Neural progenitor cell (in vitro differentiated cells): ENCODE measurements at regions not wholly inside any gene's neighbourhood (a gene's known extent, or its start where the extent isn't known, plus 50 kb on each side); places are given as distances from the start of the nearest gene placed in this dataset.

Experiments
- DNase-seq: peaks from one replicate; pipeline ENCODE4 v3.0.0-alpha.2; 2016; ENCODE audit warnings: low spot score
- H2AFZ ChIP-seq: fragments of 200-600 bp; sonication (generic); replicated peaks from 2 replicates; pipeline ENCODE4 v1.6.1; 2016; ENCODE audit warnings: antibody characterized with exemption
- H3F3A ChIP-seq: fragments of 200-600 bp; sonication (generic); 2 replicates; pipeline ENCODE4 v1.6.1; 2016; ENCODE audit warnings: antibody characterized with exemption, low read depth
- H3K27ac ChIP-seq: fragments of 200-600 bp; sonication (generic); 2 replicates; pipeline ENCODE4 v1.5.1; 2016; ENCODE audit warnings: mild to moderate bottlenecking
- H3K27me3 ChIP-seq: fragments of 200-600 bp; sonication (generic); 2 replicates; pipeline ENCODE4 v1.6.1; 2016; ENCODE audit warnings: mild to moderate bottlenecking, moderate library complexity
- H3K36me3 ChIP-seq: fragments of 200-600 bp; sonication (generic); 2 replicates; pipeline ENCODE4 v1.5.1; 2016
- H3K4me1 ChIP-seq: fragments of 200-600 bp; sonication (generic); 2 replicates; pipeline ENCODE4 v1.6.1; 2016; ENCODE audit warnings: mixed run types
- H3K4me2 ChIP-seq: fragments of 200-600 bp; sonication (generic); 2 replicates; pipeline ENCODE4 v1.6.1; 2016
- H3K4me3 ChIP-seq: fragments of 200-600 bp; sonication (generic); 2 replicates; pipeline ENCODE4 v1.5.1; 2016
- H3K79me2 ChIP-seq: fragments of 200-600 bp; sonication (generic); 2 replicates; pipeline ENCODE4 v1.6.1; 2016; ENCODE audit warnings: low read depth
- H3K9ac ChIP-seq: fragments of 200-600 bp; sonication (generic); 2 replicates; pipeline ENCODE4 v1.6.1; 2016
- H3K9me3 ChIP-seq: fragments of 200-600 bp; sonication (generic); 2 replicates; pipeline ENCODE4 v1.5.1; 2016; ENCODE audit warnings: low read depth
- H4K20me1 ChIP-seq: fragments of 200-600 bp; sonication (generic); 2 replicates; pipeline ENCODE4 v1.6.1; 2016; ENCODE audit warnings: low read depth
- H3K27ac Mint-ChIP-seq: 3 replicates; pipeline ENCODE4 v1.8.0; 2021; ENCODE audit warnings: mixed read lengths
- H3K27me3 Mint-ChIP-seq: 2 replicates; pipeline ENCODE4 v1.8.0; 2022; ENCODE audit warnings: low read depth, mild to moderate bottlenecking, inconsistent platforms, moderate library complexity, mixed read lengths; ENCODE audit not compliant: insufficient read depth
- H3K36me3 Mint-ChIP-seq: 3 replicates; pipeline ENCODE4 v1.8.0; 2021; ENCODE audit warnings: mixed read lengths
- H3K4me1 Mint-ChIP-seq: 3 replicates; pipeline ENCODE4 v1.8.0; 2021; ENCODE audit warnings: mixed read lengths
- H3K4me3 Mint-ChIP-seq: 3 replicates; pipeline ENCODE4 v1.8.0; 2021; ENCODE audit warnings: mild to moderate bottlenecking, moderate library complexity, mixed read lengths
- H3K9me3 Mint-ChIP-seq: 3 replicates; pipeline ENCODE4 v1.8.0; 2020; ENCODE audit warnings: mixed read lengths
- CTCF ChIP-seq: fragments of 200-600 bp; sonication (generic); IDR thresholded peaks from 2 replicates; pipeline ENCODE4 v1.5.1; 2017; ENCODE audit warnings: antibody characterized with exemption, mild to moderate bottlenecking
- EZH2 ChIP-seq: fragments of 200-600 bp; sonication (generic); IDR thresholded peaks from 2 replicates; pipeline ENCODE4 v1.6.1; 2017; ENCODE audit warnings: antibody characterized with exemption, mild to moderate bottlenecking, moderate library complexity
- EZH2phosphoT487 ChIP-seq: fragments of 200-600 bp; sonication (generic); IDR thresholded peaks from 2 replicates; pipeline ENCODE4 v1.6.1; 2017; ENCODE audit warnings: antibody characterized with exemption

GRCh38 chr18:57251747-57252146 lies 100.6 kb upstream of the ST8SIA3 start:
- Mint-ChIP-seq H3K9me3 (no peaks in the 10 kb centered on the region), H3K36me3 (no peaks in the 10 kb centered on the region), H3K27ac (no peak overlapping the region), H3K4me1 (peaks cover 25% of the 10 kb centered on the region), H3K4me3 (no peak overlapping the region), H3K27me3 (peaks cover 4% of the 10 kb centered on the region)
- no peaks in the 10 kb centered on the region for H3K27me3 ChIP-seq
- no peaks in the 10 kb centered on the region for H4K20me1 ChIP-seq
- H3K36me3 ChIP-seq, result no peaks in the 10 kb centered on the region
- no peaks in the 10 kb centered on the region for H3F3A ChIP-seq
- peaks cover 15% of the 10 kb centered on the region for H3K4me1 ChIP-seq
- no peak for DNase-seq
- H3K4me3 ChIP-seq, result no peak overlapping the region
- H3K9me3 ChIP-seq, result no peaks in the 10 kb centered on the region
- H3K4me2 ChIP-seq, result no peak overlapping the region
- H3K9ac ChIP-seq, result no peak overlapping the region
- H3K27ac ChIP-seq, result no peak overlapping the region
- H3K79me2 ChIP-seq, result no peaks in the 10 kb centered on the region
- no peak overlapping the region for H2AFZ ChIP-seq
- no peak for TF ChIP-seq EZH2phosphoT487
- TF ChIP-seq CTCF, result no peak
- TF ChIP-seq EZH2, result no peak

- TF ChIP-seq EZH2 (no peak), CTCF (no peak), EZH2phosphoT487 (no peak)
- Histone ChIP-seq H2AFZ (no peak overlapping the region), H3K4me1 (peaks cover 11% of the 10 kb centered on the region), H3F3A (no peaks in the 10 kb centered on the region), H3K27me3 (no peaks in the 10 kb centered on the region), H4K20me1 (no peaks in the 10 kb centered on the region), H3K79me2 (no peaks in the 10 kb centered on the region), H3K9ac (no peak overlapping the region), H3K4me2 (no peak overlapping the region), H3K4me3 (no peak overlapping the region), H3K36me3 (no peaks in the 10 kb centered on the region), H3K9me3 (no peaks in the 10 kb centered on the region), H3K27ac (no peak overlapping the region)
- H3K4me1 Mint-ChIP-seq, result peaks cover 11% of the 10 kb centered on the region
- peaks cover 7% of the 10 kb centered on the region for H3K27me3 Mint-ChIP-seq
- no peak overlapping the region for H3K27ac Mint-ChIP-seq
- no peak for DNase-seq
- H3K4me3 Mint-ChIP-seq, result no peak overlapping the region
- no peaks in the 10 kb centered on the region for H3K9me3 Mint-ChIP-seq
- no peaks in the 10 kb centered on the region for H3K36me3 Mint-ChIP-seq
Measured at GRCh38 chr18:57253903-57254302, 98.5 kb upstream of the ST8SIA3 start.

- TF ChIP-seq EZH2phosphoT487, result no peak
- TF ChIP-seq EZH2, result no peak
- no peak for TF ChIP-seq CTCF
- no peak overlapping the region for H3K4me3 ChIP-seq
- H3K9me3 Mint-ChIP-seq, result peaks cover 5% of the 10 kb centered on the region
- H2AFZ ChIP-seq, result no peak overlapping the region
- H3K9ac ChIP-seq, result no peak overlapping the region
- H3K36me3 ChIP-seq, result no peaks in the 10 kb centered on the region
- H4K20me1 ChIP-seq, result no peaks in the 10 kb centered on the region
- no peaks in the 10 kb centered on the region for H3K4me1 Mint-ChIP-seq
- H3K9me3 ChIP-seq, result no peaks in the 10 kb centered on the region
- no peak overlapping the region for H3K27ac Mint-ChIP-seq
- no peaks in the 10 kb centered on the region for H3K27me3 ChIP-seq
- no peak overlapping the region for H3K4me2 ChIP-seq
- H3K36me3 Mint-ChIP-seq, result no peaks in the 10 kb centered on the region
- no peak overlapping the region for H3K27ac ChIP-seq
- H3F3A ChIP-seq, result no peaks in the 10 kb centered on the region
- no peak for DNase-seq
- no peaks in the 10 kb centered on the region for H3K79me2 ChIP-seq
- H3K4me1 ChIP-seq, result no peaks in the 10 kb centered on the region
- peaks cover 5% of the 10 kb centered on the region for H3K27me3 Mint-ChIP-seq
- no peak overlapping the region for H3K4me3 Mint-ChIP-seq
Measured at GRCh38 chr18:57258131-57258777, 94.1 kb upstream of the ST8SIA3 start.
